ENCODE measurements at regions not wholly inside any gene's neighbourhood (a gene's known extent, or its start where the extent isn't known, plus 50 kb on each side); places are given as distances from the start of the nearest gene placed in this dataset.

GRCh38 chr2:125588780-125589179, 1067.2 kb upstream of the GYPC start:
- no peak for TF ChIP-seq CTCF (conservative IDR thresholded peaks at IDR 0.05)
- peaks cover 7% of the 10 kb centered on the region for H3K9me3 Mint-ChIP-seq

GRCh38 chr2:125591954-125592353, 1064.0 kb upstream of the GYPC start:
- no peaks in the 10 kb centered on the region for H3K36me3 Mint-ChIP-seq (ENCODE audit: low read depth)
- whole genome bisulfite sequencing, 2 experiments (ENCODE audit: insufficient coverage in 1 of 2, insufficient read length in 1 of 2), result 79 to 87% methylated on average over 3 to 4 of the region's 4 CpGs
- H3K4me3 Mint-ChIP-seq, result no peak overlapping the region
- H3K9ac ChIP-seq (ENCODE audit: extremely low read depth, low read length, poor library complexity, severe bottlenecking), result no peak overlapping the region
- H3K4me1 Mint-ChIP-seq, result peaks cover 5% of the 10 kb centered on the region
- no peaks in the 10 kb centered on the region for H3K27me3 Mint-ChIP-seq (ENCODE audit: insufficient read depth)
- H3K4me3 ChIP-seq (ENCODE audit: low read length), result no peak overlapping the region
- no peaks in the 10 kb centered on the region for H3K9me3 ChIP-seq (ENCODE audit: control insufficient read depth, low read length)
- H3K27me3 ChIP-seq (ENCODE audit: control insufficient read depth, insufficient read depth, low read length, poor library complexity, severe bottlenecking), result no peaks in the 10 kb centered on the region
- no peak for TF ChIP-seq CTCF (conservative IDR thresholded peaks at IDR 0.05)
- peaks cover 7% of the 10 kb centered on the region for H3K9me3 Mint-ChIP-seq
- no peaks in the 10 kb centered on the region for H3K36me3 ChIP-seq (ENCODE audit: control insufficient read depth, insufficient read depth, low read length)
- H3K4me1 ChIP-seq (ENCODE audit: control insufficient read depth, insufficient read depth, low read length), result no peaks in the 10 kb centered on the region
- H3K27ac Mint-ChIP-seq, result no peak overlapping the region
- H3K27ac ChIP-seq (ENCODE audit: low read depth, low read length), result no peak overlapping the region
- no peak for DNase-seq

More at GRCh38 chr2:125588780-125589179, 1067.2 kb upstream of the GYPC start:
- no CpG with 5 or more reads among the region's 1 CpG for WGBS, 2 experiments (ENCODE audit: insufficient coverage in 1 of 2, insufficient read length in 1 of 2)
- Mint-ChIP-seq H3K4me3 (no peak overlapping the region), H3K27ac (no peak overlapping the region), H3K27me3 (ENCODE audit: insufficient read depth) (no peaks in the 10 kb centered on the region), H3K36me3 (ENCODE audit: low read depth) (no peaks in the 10 kb centered on the region), H3K4me1 (peaks cover 5% of the 10 kb centered on the region)
- Histone ChIP-seq H3K27ac (ENCODE audit: low read depth, low read length) (no peak overlapping the region), H3K27me3 (ENCODE audit: control insufficient read depth, insufficient read depth, low read length, poor library complexity, severe bottlenecking) (no peaks in the 10 kb centered on the region), H3K9ac (ENCODE audit: extremely low read depth, low read length, poor library complexity, severe bottlenecking) (no peak overlapping the region), H3K4me3 (ENCODE audit: low read length) (no peak overlapping the region), H3K4me1 (ENCODE audit: control insufficient read depth, insufficient read depth, low read length) (no peaks in the 10 kb centered on the region), H3K36me3 (ENCODE audit: control insufficient read depth, insufficient read depth, low read length) (no peaks in the 10 kb centered on the region), H3K9me3 (ENCODE audit: control insufficient read depth, low read length) (no peaks in the 10 kb centered on the region)
- no peak for DNase-seq

- Mint-ChIP-seq H3K9me3 (peaks cover 7% of the 10 kb centered on the region), H3K27me3 (ENCODE audit: insufficient read depth) (no peaks in the 10 kb centered on the region), H3K36me3 (ENCODE audit: low read depth) (no peaks in the 10 kb centered on the region), H3K27ac (no peak overlapping the region), H3K4me1 (peaks cover 5% of the 10 kb centered on the region), H3K4me3 (no peak overlapping the region)
- TF ChIP-seq CTCF (conservative IDR thresholded peaks at IDR 0.05), result no peak
- 84 to 100% methylated on average over 1 to 2 of the region's 2 CpGs for WGBS, 2 experiments (ENCODE audit: insufficient coverage in 1 of 2, insufficient read length in 1 of 2)
- H3K27ac ChIP-seq (ENCODE audit: low read depth, low read length), result no peak overlapping the region
- no peak overlapping the region for H3K9ac ChIP-seq (ENCODE audit: extremely low read depth, low read length, poor library complexity, severe bottlenecking)
- DNase-seq, result peak; percentile 52
- H3K9me3 ChIP-seq (ENCODE audit: control insufficient read depth, low read length), result no peaks in the 10 kb centered on the region
- H3K4me3 ChIP-seq (ENCODE audit: low read length), result no peak overlapping the region
- H3K4me1 ChIP-seq (ENCODE audit: control insufficient read depth, insufficient read depth, low read length), result no peaks in the 10 kb centered on the region
- no peaks in the 10 kb centered on the region for H3K27me3 ChIP-seq (ENCODE audit: control insufficient read depth, insufficient read depth, low read length, poor library complexity, severe bottlenecking)
- no peaks in the 10 kb centered on the region for H3K36me3 ChIP-seq (ENCODE audit: control insufficient read depth, insufficient read depth, low read length)
Observed at GRCh38 chr2:125593036-125593435, 1062.9 kb upstream of the GYPC start.
